ENCODE measurements at regions not wholly inside any gene's neighbourhood (a gene's known extent, or its start where the extent isn't known, plus 50 kb on each side); places are given as distances from the start of the nearest gene placed in this dataset.

DNA sequence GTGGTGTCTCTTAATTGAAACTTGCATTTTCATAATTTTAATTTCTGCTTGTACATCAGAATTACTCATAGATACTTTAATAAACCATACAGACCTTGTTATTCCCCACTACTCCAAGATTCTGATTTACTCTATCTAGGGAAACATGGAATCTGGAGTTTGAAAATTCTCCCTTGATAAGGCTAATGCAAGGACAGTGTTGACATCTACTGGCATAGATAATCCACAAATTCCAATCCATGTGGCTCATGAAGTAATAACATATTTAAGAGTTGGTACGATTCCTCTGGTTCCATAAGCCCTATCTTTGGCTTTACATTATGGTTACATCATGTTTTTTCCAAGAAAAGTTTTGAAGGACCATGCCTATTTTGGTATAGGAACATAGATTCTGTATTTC, 759.2 kb downstream of the TLR4 start:
- TF ChIP-seq, protein P1, sequence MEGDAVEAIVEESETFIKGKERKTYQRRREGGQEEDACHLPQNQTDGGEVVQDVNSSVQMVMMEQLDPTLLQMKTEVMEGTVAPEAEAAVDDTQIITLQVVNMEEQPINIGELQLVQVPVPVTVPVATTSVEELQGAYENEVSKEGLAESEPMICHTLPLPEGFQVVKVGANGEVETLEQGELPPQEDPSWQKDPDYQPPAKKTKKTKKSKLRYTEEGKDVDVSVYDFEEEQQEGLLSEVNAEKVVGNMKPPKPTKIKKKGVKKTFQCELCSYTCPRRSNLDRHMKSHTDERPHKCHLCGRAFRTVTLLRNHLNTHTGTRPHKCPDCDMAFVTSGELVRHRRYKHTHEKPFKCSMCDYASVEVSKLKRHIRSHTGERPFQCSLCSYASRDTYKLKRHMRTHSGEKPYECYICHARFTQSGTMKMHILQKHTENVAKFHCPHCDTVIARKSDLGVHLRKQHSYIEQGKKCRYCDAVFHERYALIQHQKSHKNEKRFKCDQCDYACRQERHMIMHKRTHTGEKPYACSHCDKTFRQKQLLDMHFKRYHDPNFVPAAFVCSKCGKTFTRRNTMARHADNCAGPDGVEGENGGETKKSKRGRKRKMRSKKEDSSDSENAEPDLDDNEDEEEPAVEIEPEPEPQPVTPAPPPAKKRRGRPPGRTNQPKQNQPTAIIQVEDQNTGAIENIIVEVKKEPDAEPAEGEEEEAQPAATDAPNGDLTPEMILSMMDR (optimal IDR thresholded peaks at IDR 0.05 in 1 of 3, IDR thresholded peaks at IDR 0.05 in 1 of 3, conservative IDR thresholded peaks at IDR 0.05 in 1 of 3; ENCODE audit: extremely low read depth in 1 of 3, insufficient read depth in 2 of 3, low read length in 3 of 3) = no peak
- TF ChIP-seq EZH2 (IDR thresholded peaks at IDR 0.05; ENCODE audit: low read length) = no peak
